Spinal cord (tissue), 9 donors: ENCODE measurements at regions not wholly inside any gene's neighbourhood (a gene's known extent, or its start where the extent isn't known, plus 50 kb on each side); places are given as distances from the start of the nearest gene placed in this dataset.

ENCODE experiments used
- DNase-seq, 6 donors: peaks; one replicate each; pipeline versions ENCODE4 v3.0.0 to v3.0.0-alpha.2; 2013 to 2015; ENCODE audit warnings: low spot score in 6 of 6, low read depth in 4 of 6
- H3K27ac ChIP-seq: one replicate; pipeline ENCODE4 v1.5.1; 2013; ENCODE audit warnings: low read depth, low read length, control low read depth
- H3K27me3 ChIP-seq: one replicate; pipeline ENCODE4 v1.6.1; 2013; ENCODE audit warnings: low read length; ENCODE audit not compliant: control insufficient read depth, insufficient read depth
- H3K36me3 ChIP-seq: one replicate; pipeline ENCODE4 v1.6.1; 2013; ENCODE audit warnings: low read length; ENCODE audit not compliant: control insufficient read depth, insufficient read depth
- H3K4me1 ChIP-seq: one replicate; pipeline ENCODE4 v1.6.1; 2013; ENCODE audit warnings: low read length; ENCODE audit not compliant: control insufficient read depth, insufficient read depth
- H3K4me3 ChIP-seq: one replicate; pipeline ENCODE4 v1.5.1; 2013; ENCODE audit warnings: low read depth, low read length, control low read depth
- H3K9me3 ChIP-seq: one replicate; pipeline ENCODE4 v1.6.1; 2013; ENCODE audit warnings: low read length; ENCODE audit not compliant: control insufficient read depth, insufficient read depth
- WGBS: methylation state at CpG from one replicate; pipeline ENCODE4 v1.1.5; 2013; ENCODE audit warnings: missing lambda C conversion rate; ENCODE audit not compliant: insufficient coverage; 5-methylcytosine and 5-hydroxymethylcytosine counted together
- donor health status: healthy.

DNA sequence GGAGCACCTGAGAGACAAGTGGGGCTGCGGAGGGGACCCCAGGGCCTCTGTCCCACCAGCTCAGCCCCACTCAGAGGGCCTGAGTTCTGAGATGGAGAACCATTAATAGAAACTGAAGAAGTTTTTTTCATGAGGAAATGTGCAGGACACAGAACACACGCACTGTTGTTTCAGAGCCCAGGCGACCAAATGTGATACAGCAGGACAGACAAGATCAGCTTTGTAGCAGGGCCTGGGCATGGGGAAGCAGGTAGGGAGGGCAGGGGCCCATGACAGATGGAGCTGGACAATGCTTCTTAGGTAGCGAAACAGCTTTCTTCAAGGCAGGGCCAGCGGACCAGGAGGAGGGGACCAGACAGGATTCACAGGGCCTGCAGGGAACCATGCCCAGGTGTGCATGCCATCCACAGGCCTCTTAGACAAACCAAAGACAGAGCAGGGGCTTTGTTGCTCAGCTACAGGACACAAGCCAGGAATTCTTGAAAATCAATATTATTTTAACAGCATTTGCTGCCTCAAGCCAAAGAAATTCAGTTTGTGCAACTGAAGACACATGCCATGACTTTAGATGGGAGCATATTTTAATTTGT is 252.8 kb upstream of the GYPC start:
- no peak overlapping the region for H3K4me3 ChIP-seq
- H3K27ac ChIP-seq = no peak overlapping the region
- H3K4me1 ChIP-seq = peaks cover 3% of the 10 kb centered on the region
- no peaks in the 10 kb centered on the region for H3K9me3 ChIP-seq
- WGBS = 97% methylated on average over 5 of the region's 5 CpGs
- no peaks in the 10 kb centered on the region for H3K27me3 ChIP-seq
- DNase-seq = no peak
- H3K36me3 ChIP-seq = no peaks in the 10 kb centered on the region

GRCh38 chr2:126406267-126406666 is 249.7 kb upstream of the GYPC start:
- H3K36me3 ChIP-seq = no peaks in the 10 kb centered on the region
- no peaks in the 10 kb centered on the region for H3K27me3 ChIP-seq
- no peaks in the 10 kb centered on the region for H3K9me3 ChIP-seq
- H3K4me1 ChIP-seq = peaks cover 3% of the 10 kb centered on the region
- H3K27ac ChIP-seq = no peak overlapping the region
- no peak for DNase-seq
- no peak overlapping the region for H3K4me3 ChIP-seq
- 40% methylated on average over 1 of the region's 4 CpGs for WGBS

DNA sequence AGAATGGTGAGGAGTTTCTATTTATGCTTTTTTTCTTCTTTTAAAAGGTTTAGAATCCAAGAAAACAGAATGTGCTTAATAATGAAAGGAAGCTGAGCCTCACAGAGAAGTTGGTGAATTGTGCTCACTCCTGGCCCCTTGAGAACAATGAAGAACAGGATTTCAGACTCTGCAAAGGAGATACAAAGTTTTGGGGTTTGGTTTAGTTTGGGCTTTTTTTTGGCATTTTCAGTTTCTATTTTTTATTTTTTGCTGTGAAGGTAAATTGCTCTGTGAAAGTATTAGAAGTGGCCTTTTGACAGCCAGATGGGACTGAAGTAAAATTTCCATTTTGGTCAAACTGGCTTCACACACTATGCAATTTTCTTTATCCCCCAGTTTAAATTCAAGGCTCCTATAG is 247.3 kb upstream of the GYPC start:
- Histone ChIP-seq H3K9me3 (no peaks in the 10 kb centered on the region), H3K27me3 (no peaks in the 10 kb centered on the region), H3K4me1 (no peaks in the 10 kb centered on the region), H3K4me3 (no peak overlapping the region), H3K27ac (no peak overlapping the region), H3K36me3 (no peaks in the 10 kb centered on the region)
- peak in 1 of 6 donors; percentile 4 for DNase-seq

DNA sequence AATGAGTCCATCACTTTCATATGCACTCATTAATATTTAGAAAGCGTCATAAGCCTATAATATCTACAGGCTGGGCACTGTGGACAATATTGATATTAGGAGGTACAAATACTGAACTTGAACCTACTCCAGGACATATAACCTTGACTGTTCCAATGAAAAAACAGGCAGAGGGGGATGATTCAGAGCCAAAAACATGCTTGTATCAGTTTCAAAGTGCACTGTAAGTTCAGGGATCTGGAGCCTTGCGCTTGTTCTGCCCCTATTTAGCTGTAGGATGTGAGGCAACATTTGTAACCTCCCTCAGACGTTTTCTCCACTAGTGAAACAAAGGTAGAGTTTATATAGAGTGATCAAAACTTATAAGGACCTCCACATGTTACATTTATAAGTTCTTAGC is 246.1 kb upstream of the GYPC start:
- H3K9me3 ChIP-seq = no peaks in the 10 kb centered on the region
- H3K27ac ChIP-seq = no peak overlapping the region
- no peaks in the 10 kb centered on the region for H3K27me3 ChIP-seq
- H3K4me3 ChIP-seq = no peak overlapping the region
- H3K4me1 ChIP-seq = no peaks in the 10 kb centered on the region
- DNase-seq = no peak
- H3K36me3 ChIP-seq = no peaks in the 10 kb centered on the region
- WGBS = no CpG with 5 or more reads among the region's 3 CpGs

GRCh38 chr2:126413079-126413478 is 242.9 kb upstream of the GYPC start:
- no peaks in the 10 kb centered on the region for H3K4me1 ChIP-seq
- no peaks in the 10 kb centered on the region for H3K27me3 ChIP-seq
- no peaks in the 10 kb centered on the region for H3K9me3 ChIP-seq
- no peak overlapping the region for H3K27ac ChIP-seq
- no peaks in the 10 kb centered on the region for H3K36me3 ChIP-seq
- WGBS = no CpG with 5 or more reads among the region's 4 CpGs
- no peak overlapping the region for H3K4me3 ChIP-seq
- DNase-seq = no peak

- no peak overlapping the region for H3K27ac ChIP-seq
- H3K27me3 ChIP-seq = no peaks in the 10 kb centered on the region
- no peak for DNase-seq
- H3K9me3 ChIP-seq = peaks cover 6% of the 10 kb centered on the region
- H3K4me1 ChIP-seq = no peaks in the 10 kb centered on the region
- H3K36me3 ChIP-seq = no peaks in the 10 kb centered on the region
- no peak overlapping the region for H3K4me3 ChIP-seq
Measured at GRCh38 chr2:126419403-126419802, 236.6 kb upstream of the GYPC start.

GRCh38 chr2:126425943-126426342 is 230.0 kb upstream of the GYPC start:
- H3K27ac ChIP-seq = no peak overlapping the region
- no peak overlapping the region for H3K4me3 ChIP-seq
- DNase-seq = no peak
- no peaks in the 10 kb centered on the region for H3K4me1 ChIP-seq
- H3K9me3 ChIP-seq = no peaks in the 10 kb centered on the region
- H3K27me3 ChIP-seq = no peaks in the 10 kb centered on the region
- WGBS = no CpG with 5 or more reads among the region's 1 CpG
- H3K36me3 ChIP-seq = no peaks in the 10 kb centered on the region

GRCh38 chr2:126429103-126429502 is 226.9 kb upstream of the GYPC start:
- H3K9me3 ChIP-seq = no peaks in the 10 kb centered on the region
- DNase-seq = peak in 1 of 6 donors; percentile 58
- no peaks in the 10 kb centered on the region for H3K27me3 ChIP-seq
- H3K36me3 ChIP-seq = no peaks in the 10 kb centered on the region
- H3K27ac ChIP-seq = no peak overlapping the region
- H3K4me3 ChIP-seq = no peak overlapping the region
- H3K4me1 ChIP-seq = no peaks in the 10 kb centered on the region

GRCh38 chr2:126431136-126431535 is 224.8 kb upstream of the GYPC start:
- Histone ChIP-seq H3K4me1 (no peaks in the 10 kb centered on the region), H3K27ac (no peak overlapping the region), H3K4me3 (no peak overlapping the region), H3K36me3 (no peaks in the 10 kb centered on the region), H3K9me3 (no peaks in the 10 kb centered on the region), H3K27me3 (no peaks in the 10 kb centered on the region)
- 67% methylated on average over 2 of the region's 4 CpGs for WGBS
- DNase-seq = no peak

GRCh38 chr2:126436411-126436810 is 219.5 kb upstream of the GYPC start:
- WGBS = no CpG with 5 or more reads among the region's 1 CpG
- H3K4me1 ChIP-seq = no peaks in the 10 kb centered on the region
- H3K4me3 ChIP-seq = no peak overlapping the region
- no peaks in the 10 kb centered on the region for H3K27me3 ChIP-seq
- H3K36me3 ChIP-seq = no peaks in the 10 kb centered on the region
- no peak overlapping the region for H3K27ac ChIP-seq
- no peaks in the 10 kb centered on the region for H3K9me3 ChIP-seq
- DNase-seq = no peak
